ENCODE measurements at regions not wholly inside any gene's neighbourhood (a gene's known extent, or its start where the extent isn't known, plus 50 kb on each side); places are given as distances from the start of the nearest gene placed in this dataset.

GRCh38 chr3:26246901-26247300 lies 375.7 kb upstream of the LRRC3B start (continued):
- TF ChIP-seq, protein P1, sequence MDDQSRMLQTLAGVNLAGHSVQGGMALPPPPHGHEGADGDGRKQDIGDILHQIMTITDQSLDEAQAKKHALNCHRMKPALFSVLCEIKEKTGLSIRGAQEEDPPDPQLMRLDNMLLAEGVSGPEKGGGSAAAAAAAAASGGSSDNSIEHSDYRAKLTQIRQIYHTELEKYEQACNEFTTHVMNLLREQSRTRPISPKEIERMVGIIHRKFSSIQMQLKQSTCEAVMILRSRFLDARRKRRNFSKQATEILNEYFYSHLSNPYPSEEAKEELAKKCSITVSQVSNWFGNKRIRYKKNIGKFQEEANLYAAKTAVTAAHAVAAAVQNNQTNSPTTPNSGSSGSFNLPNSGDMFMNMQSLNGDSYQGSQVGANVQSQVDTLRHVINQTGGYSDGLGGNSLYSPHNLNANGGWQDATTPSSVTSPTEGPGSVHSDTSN (IDR thresholded peaks at IDR 0.05): no peak
- TF ChIP-seq CHD2 (IDR thresholded peaks at IDR 0.05; ENCODE audit: low read length, partially characterized antibody): peak; percentile 82
- no peak for TF ChIP-seq CTCF (IDR thresholded peaks at IDR 0.05)
- no peak for TF ChIP-seq GABPA (IDR thresholded peaks at IDR 0.05; ENCODE audit: low read depth)
- peak; percentile 21; the same call in 1 of the 2 replicates for TF ChIP-seq MXI1 (IDR thresholded peaks at IDR 0.05; ENCODE audit: low read depth, low read length)

GRCh38 chr3:26247712-26248111 lies 374.9 kb upstream of the LRRC3B start:
- Histone ChIP-seq H3K27ac (ENCODE audit: low read depth in 2 of 2, low read length in 1 of 2) (peak overlapping the region in 1 of 2 experiments; percentile 80; a peak in 2 of 4 replicates), H3K27me3 (ENCODE audit: insufficient read depth) (no peaks in the 10 kb centered on the region), H3K9me3 (no peaks in the 10 kb centered on the region), H4K20me1 (ENCODE audit: insufficient read depth) (no peaks in the 10 kb centered on the region), H3F3A (replicated peaks; ENCODE audit: insufficient read depth) (no peaks in the 10 kb centered on the region), H3K9me2 (no peaks in the 10 kb centered on the region), H3K79me2 (ENCODE audit: insufficient read depth) (no peaks in the 10 kb centered on the region), H3K36me3 (replicated peaks in 1 of 2; ENCODE audit: control insufficient read depth in 1 of 2, insufficient read depth in 2 of 2, low read length in 1 of 2) (no peaks in the 10 kb centered on the region), H3K4me3 (ENCODE audit: low read depth in 2 of 2, low read length in 1 of 2) (no peak overlapping the region), H3K9ac (no peak overlapping the region), H3K4me1 (ENCODE audit: control insufficient read depth in 1 of 2, insufficient read depth in 2 of 2, low read depth in 1 of 2, low read length in 1 of 2) (peaks cover 0 to 4% of the 10 kb centered on the region in 2 experiments; a peak in 2 of 4 replicates), H2AFZ (ENCODE audit: low read depth) (no peak overlapping the region), H3K4me2 (no peak overlapping the region)
- POLR2A ChIA-PET: no interaction called here
- DNase-seq: peak; percentile 50
- under 1% methylated on average over 3 of the region's 3 CpGs for WGBS (ENCODE audit: low lambda C conversion rate)
- peak; percentile 83 for TF ChIP-seq RCOR1 (IDR thresholded peaks at IDR 0.05; ENCODE audit: low read length)
- TF ChIP-seq GATA2 (CRISPR knock-in tag; IDR thresholded peaks at IDR 0.05): peak; percentile 71
- TF ChIP-seq, protein P2, sequence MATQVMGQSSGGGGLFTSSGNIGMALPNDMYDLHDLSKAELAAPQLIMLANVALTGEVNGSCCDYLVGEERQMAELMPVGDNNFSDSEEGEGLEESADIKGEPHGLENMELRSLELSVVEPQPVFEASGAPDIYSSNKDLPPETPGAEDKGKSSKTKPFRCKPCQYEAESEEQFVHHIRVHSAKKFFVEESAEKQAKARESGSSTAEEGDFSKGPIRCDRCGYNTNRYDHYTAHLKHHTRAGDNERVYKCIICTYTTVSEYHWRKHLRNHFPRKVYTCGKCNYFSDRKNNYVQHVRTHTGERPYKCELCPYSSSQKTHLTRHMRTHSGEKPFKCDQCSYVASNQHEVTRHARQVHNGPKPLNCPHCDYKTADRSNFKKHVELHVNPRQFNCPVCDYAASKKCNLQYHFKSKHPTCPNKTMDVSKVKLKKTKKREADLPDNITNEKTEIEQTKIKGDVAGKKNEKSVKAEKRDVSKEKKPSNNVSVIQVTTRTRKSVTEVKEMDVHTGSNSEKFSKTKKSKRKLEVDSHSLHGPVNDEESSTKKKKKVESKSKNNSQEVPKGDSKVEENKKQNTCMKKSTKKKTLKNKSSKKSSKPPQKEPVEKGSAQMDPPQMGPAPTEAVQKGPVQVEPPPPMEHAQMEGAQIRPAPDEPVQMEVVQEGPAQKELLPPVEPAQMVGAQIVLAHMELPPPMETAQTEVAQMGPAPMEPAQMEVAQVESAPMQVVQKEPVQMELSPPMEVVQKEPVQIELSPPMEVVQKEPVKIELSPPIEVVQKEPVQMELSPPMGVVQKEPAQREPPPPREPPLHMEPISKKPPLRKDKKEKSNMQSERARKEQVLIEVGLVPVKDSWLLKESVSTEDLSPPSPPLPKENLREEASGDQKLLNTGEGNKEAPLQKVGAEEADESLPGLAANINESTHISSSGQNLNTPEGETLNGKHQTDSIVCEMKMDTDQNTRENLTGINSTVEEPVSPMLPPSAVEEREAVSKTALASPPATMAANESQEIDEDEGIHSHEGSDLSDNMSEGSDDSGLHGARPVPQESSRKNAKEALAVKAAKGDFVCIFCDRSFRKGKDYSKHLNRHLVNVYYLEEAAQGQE (IDR thresholded peaks at IDR 0.05; ENCODE audit: low read depth, low read length): no peak
- peak; percentile 37 for TF ChIP-seq RAD21 (IDR thresholded peaks at IDR 0.05; ENCODE audit: low read length)
- TF ChIP-seq CHD2 (IDR thresholded peaks at IDR 0.05; ENCODE audit: low read length, partially characterized antibody): peak; percentile 62
- peak in 1 of 2 experiments; percentile 86; a peak in 2 of 4 replicates for TF ChIP-seq EP300 (IDR thresholded peaks at IDR 0.05; ENCODE audit: borderline replicate concordance in 1 of 2, low read depth in 1 of 2, low read length in 1 of 2)
- no peak for TF ChIP-seq ELF1 (IDR thresholded peaks at IDR 0.05)
- TF ChIP-seq POLR2AphosphoS5 (IDR thresholded peaks at IDR 0.05; ENCODE audit: low read depth, low read length): no peak
- no peak for TF ChIP-seq FOXJ3 (CRISPR knock-in tag; IDR thresholded peaks at IDR 0.05)
- peak; percentile 18; the same call in 1 of the 2 replicates for TF ChIP-seq TEAD4 (IDR thresholded peaks at IDR 0.05; ENCODE audit: borderline replicate concordance, insufficient read depth)
- CTCF ChIA-PET: interaction anchor here (0.9 to 1.9 kb wide), 4 partner anchors 10 to 458 kb away, joined by 3 to 6 read pairs (median 4); no protein-coding TSS in a partner anchor

Measured in SK-N-SH (cell line).